ENCODE measurements at regions not wholly inside any gene's neighbourhood (a gene's known extent, or its start where the extent isn't known, plus 50 kb on each side); places are given as distances from the start of the nearest gene placed in this dataset.

GRCh38 chr4:189809839-189810238 is 130.8 kb upstream of the FRG1 start:
- TF ChIP-seq, protein P1, sequence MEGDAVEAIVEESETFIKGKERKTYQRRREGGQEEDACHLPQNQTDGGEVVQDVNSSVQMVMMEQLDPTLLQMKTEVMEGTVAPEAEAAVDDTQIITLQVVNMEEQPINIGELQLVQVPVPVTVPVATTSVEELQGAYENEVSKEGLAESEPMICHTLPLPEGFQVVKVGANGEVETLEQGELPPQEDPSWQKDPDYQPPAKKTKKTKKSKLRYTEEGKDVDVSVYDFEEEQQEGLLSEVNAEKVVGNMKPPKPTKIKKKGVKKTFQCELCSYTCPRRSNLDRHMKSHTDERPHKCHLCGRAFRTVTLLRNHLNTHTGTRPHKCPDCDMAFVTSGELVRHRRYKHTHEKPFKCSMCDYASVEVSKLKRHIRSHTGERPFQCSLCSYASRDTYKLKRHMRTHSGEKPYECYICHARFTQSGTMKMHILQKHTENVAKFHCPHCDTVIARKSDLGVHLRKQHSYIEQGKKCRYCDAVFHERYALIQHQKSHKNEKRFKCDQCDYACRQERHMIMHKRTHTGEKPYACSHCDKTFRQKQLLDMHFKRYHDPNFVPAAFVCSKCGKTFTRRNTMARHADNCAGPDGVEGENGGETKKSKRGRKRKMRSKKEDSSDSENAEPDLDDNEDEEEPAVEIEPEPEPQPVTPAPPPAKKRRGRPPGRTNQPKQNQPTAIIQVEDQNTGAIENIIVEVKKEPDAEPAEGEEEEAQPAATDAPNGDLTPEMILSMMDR (IDR thresholded peaks at IDR 0.05; ENCODE audit: low read depth, low read length): no peak
- TF ChIP-seq EZH2phosphoT487 (IDR thresholded peaks at IDR 0.05; ENCODE audit: low read depth): no peak
